Esophagus squamous epithelium (tissue), 5 donors: ENCODE measurements at regions not wholly inside any gene's neighbourhood (a gene's known extent, or its start where the extent isn't known, plus 50 kb on each side); places are given as distances from the start of the nearest gene placed in this dataset.

Experiments used
- DNase-seq: peaks from one replicate; lab custom pipeline; 2025; lab: John Stamatoyannopoulos, UW
- H3K27ac ChIP-seq, 4 donors: fragments of 200-600 bp; sonication (generic); one replicate each; pipeline ENCODE4 v1.5.1; 2016 to 2019; ENCODE audit warnings: mild to moderate bottlenecking in 1 of 4
- H3K27me3 ChIP-seq, 4 donors: fragments of 200-600 bp; sonication (generic); 1 replicate in 3 of 4; 2 replicates in 1 of 4; pipeline versions ENCODE4 v1.5.1 to v1.6.0; 2017 to 2021; ENCODE audit warnings: antibody characterized with exemption in 1 of 4
- H3K36me3 ChIP-seq, 3 donors: fragments of 200-600 bp; sonication (generic); one replicate each; pipeline ENCODE4 v1.5.1; 2016 to 2019
- H3K4me1 ChIP-seq, 3 donors: fragments of 200-600 bp; sonication (generic); one replicate each; pipeline ENCODE4 v1.5.1; 2017 to 2019
- H3K4me3 ChIP-seq, 4 donors: fragments of 200-600 bp; sonication (generic); 1 replicate in 3 of 4; 2 replicates in 1 of 4; pipeline ENCODE4 v1.5.1; 2016 to 2019; ENCODE audit warnings: mild to moderate bottlenecking in 2 of 4, moderate library complexity in 1 of 4
- H3K9me3 ChIP-seq, 3 donors: fragments of 200-600 bp; sonication (generic); one replicate each; pipeline ENCODE4 v1.5.1; 2016 to 2019
- POLR2A ChIP-seq, 4 donors: fragments of 450-650 bp; IDR thresholded peaks; one replicate each; pipeline ENCODE4 v1.6.1; 2017; ENCODE audit warnings: antibody characterized with exemption in 4 of 4, mild to moderate bottlenecking in 4 of 4, moderate library complexity in 3 of 4
- WGBS, 2 donors: methylation state at CpG; one replicate each; pipeline ENCODE4 v1.1.5; 2018; 5-methylcytosine and 5-hydroxymethylcytosine counted together
- intact Hi-C: fragments of 100-400 bp; cut with DNase I; formaldehyde crosslinking; loops from one replicate; pipeline ENCODE4 v1.15.0; 2022
- TF ChIP-seq, protein P1 (sequence below), 6 experiments: fragments of 450-650 bp in 4 of 6; fragments of 200-600 bp in 2 of 6; sonication (generic) in 2 of 6; IDR thresholded peaks; one replicate each; pipeline ENCODE4 v1.5.1; 2016 to 2019; ENCODE audit warnings: antibody characterized with exemption in 6 of 6, mild to moderate bottlenecking in 4 of 6, moderate library complexity in 4 of 6
- donor health status: DM: yes; HTN: yes; CAD: no.

GRCh38 chr5:44868541-44868940 lies 59.8 kb downstream of the MRPS30 start:
- Histone ChIP-seq H3K27ac (no peak overlapping the region), H3K27me3 (no peaks in the 10 kb centered on the region), H3K4me1 (peaks cover 0 to 4% (median 0%) of the 10 kb centered on the region in 3 donors), H3K9me3 (no peaks in the 10 kb centered on the region), H3K36me3 (no peaks in the 10 kb centered on the region), H3K4me3 (no peak overlapping the region)
- intact Hi-C loops = no loop called here
- whole genome bisulfite sequencing, 2 donors = 39 to 41% methylated on average over 4 of the region's 4 CpGs
- DNase-seq = no peak
- no peak for TF ChIP-seq POLR2A (IDR thresholded peaks at IDR 0.05)
- TF ChIP-seq, protein P1, sequence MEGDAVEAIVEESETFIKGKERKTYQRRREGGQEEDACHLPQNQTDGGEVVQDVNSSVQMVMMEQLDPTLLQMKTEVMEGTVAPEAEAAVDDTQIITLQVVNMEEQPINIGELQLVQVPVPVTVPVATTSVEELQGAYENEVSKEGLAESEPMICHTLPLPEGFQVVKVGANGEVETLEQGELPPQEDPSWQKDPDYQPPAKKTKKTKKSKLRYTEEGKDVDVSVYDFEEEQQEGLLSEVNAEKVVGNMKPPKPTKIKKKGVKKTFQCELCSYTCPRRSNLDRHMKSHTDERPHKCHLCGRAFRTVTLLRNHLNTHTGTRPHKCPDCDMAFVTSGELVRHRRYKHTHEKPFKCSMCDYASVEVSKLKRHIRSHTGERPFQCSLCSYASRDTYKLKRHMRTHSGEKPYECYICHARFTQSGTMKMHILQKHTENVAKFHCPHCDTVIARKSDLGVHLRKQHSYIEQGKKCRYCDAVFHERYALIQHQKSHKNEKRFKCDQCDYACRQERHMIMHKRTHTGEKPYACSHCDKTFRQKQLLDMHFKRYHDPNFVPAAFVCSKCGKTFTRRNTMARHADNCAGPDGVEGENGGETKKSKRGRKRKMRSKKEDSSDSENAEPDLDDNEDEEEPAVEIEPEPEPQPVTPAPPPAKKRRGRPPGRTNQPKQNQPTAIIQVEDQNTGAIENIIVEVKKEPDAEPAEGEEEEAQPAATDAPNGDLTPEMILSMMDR (IDR thresholded peaks at IDR 0.05) = no peak

- H3K4me3 ChIP-seq = no peak overlapping the region
- WGBS, 2 donors = 44 to 64% methylated on average over 2 of the region's 2 CpGs
- peaks cover 0 to 6% (median 0%) of the 10 kb centered on the region in 3 donors for H3K4me1 ChIP-seq
- H3K36me3 ChIP-seq = no peaks in the 10 kb centered on the region
- H3K9me3 ChIP-seq = no peaks in the 10 kb centered on the region
- no peak overlapping the region for H3K27ac ChIP-seq
- no peaks in the 10 kb centered on the region for H3K27me3 ChIP-seq
- TF ChIP-seq, protein P1 (IDR thresholded peaks at IDR 0.05) = no peak
- no peak for TF ChIP-seq POLR2A (IDR thresholded peaks at IDR 0.05)
- intact Hi-C loops = no loop called here
- DNase-seq = no peak
Measured at GRCh38 chr5:44869928-44870327, 61.2 kb downstream of the MRPS30 start.

- intact Hi-C loops = no loop called here
- H3K27ac ChIP-seq = no peak overlapping the region
- no peaks in the 10 kb centered on the region for H3K9me3 ChIP-seq
- DNase-seq = no peak
- no peak for TF ChIP-seq POLR2A (IDR thresholded peaks at IDR 0.05)
- TF ChIP-seq, protein P1 (IDR thresholded peaks at IDR 0.05) = no peak
- no peak overlapping the region for H3K4me3 ChIP-seq
- no peaks in the 10 kb centered on the region for H3K27me3 ChIP-seq
- H3K36me3 ChIP-seq = no peaks in the 10 kb centered on the region
- H3K4me1 ChIP-seq = peaks cover 0 to 9% (median 0%) of the 10 kb centered on the region in 3 donors
Measured at GRCh38 chr5:44870430-44870829, 61.7 kb downstream of the MRPS30 start.

- intact Hi-C loops = no loop called here
- Histone ChIP-seq H3K9me3 (no peaks in the 10 kb centered on the region), H3K4me3 (no peak overlapping the region), H3K27ac (no peak overlapping the region), H3K27me3 (no peaks in the 10 kb centered on the region), H3K4me1 (peaks cover 0 to 17% (median 0%) of the 10 kb centered on the region in 3 donors), H3K36me3 (no peaks in the 10 kb centered on the region)
- no peak for DNase-seq
- TF ChIP-seq, protein P1 (IDR thresholded peaks at IDR 0.05) = no peak
- TF ChIP-seq POLR2A (IDR thresholded peaks at IDR 0.05) = no peak
- WGBS, 2 donors = 69% methylated on average over 2 of the region's 2 CpGs
Measured at GRCh38 chr5:44871401-44871800, 62.7 kb downstream of the MRPS30 start.

- Histone ChIP-seq H3K4me3 (no peak overlapping the region), H3K9me3 (no peaks in the 10 kb centered on the region), H3K27ac (peak overlapping the region; percentile 44 to 76 (median 58)), H3K27me3 (no peaks in the 10 kb centered on the region), H3K4me1 (peaks cover 0 to 21% (median 0%) of the 10 kb centered on the region in 3 donors), H3K36me3 (no peaks in the 10 kb centered on the region)
- no peak for TF ChIP-seq POLR2A (IDR thresholded peaks at IDR 0.05)
- no peak for DNase-seq
- WGBS, 2 donors = 41 to 48% methylated on average over 7 of the region's 7 CpGs
- intact Hi-C loops = no loop called here
Measured at GRCh38 chr5:44875661-44876605, 67.2 kb downstream of the MRPS30 start.
